DND-41 (cell line): ENCODE measurements at regions not wholly inside any gene's neighbourhood (a gene's known extent, or its start where the extent isn't known, plus 50 kb on each side); places are given as distances from the start of the nearest gene placed in this dataset.
A peak's percentile ranks its signal among the peaks of the same experiment; 100 is the strongest.

ENCODE experiments used
- ATAC-seq: fragments of 200-7000 bp; cut with Tn5 transposase; 3 replicates; pipeline ENCODE4 v1.9.1; 2021; ENCODE audit warnings: low read depth; ENCODE audit not compliant: insufficient read depth
- DNase-seq: peaks from one replicate; pipeline ENCODE4 v3.0.0-alpha.2; 2020
- H2AFZ ChIP-seq: 2 replicates; pipeline ENCODE4 v1.6.0; 2012; ENCODE audit warnings: low read depth, low read length
- H3K27ac ChIP-seq: 2 replicates; pipeline ENCODE4 v1.5.1; 2012; ENCODE audit warnings: low read length, inconsistent platforms
- H3K27me3 ChIP-seq: fragments of 200-600 bp; sonication (generic); 2 replicates; pipeline ENCODE4 v1.6.0; 2012; ENCODE audit warnings: low read length, mild to moderate bottlenecking, inconsistent platforms; ENCODE audit not compliant: insufficient read depth, poor library complexity
- H3K36me3 ChIP-seq: 2 replicates; pipeline ENCODE4 v1.5.1; 2012; ENCODE audit warnings: low read length, inconsistent platforms; ENCODE audit not compliant: insufficient read depth
- H3K4me1 ChIP-seq: 2 replicates; pipeline ENCODE4 v1.5.1; 2012; ENCODE audit warnings: mild to moderate bottlenecking, low read length; ENCODE audit not compliant: insufficient read depth
- H3K4me2 ChIP-seq: 2 replicates; pipeline ENCODE4 v1.6.0; 2012; ENCODE audit warnings: mild to moderate bottlenecking, moderate library complexity, low read length, inconsistent platforms; ENCODE audit not compliant: insufficient read depth
- H3K4me3 ChIP-seq, 2 experiments: fragments of 200-600 bp in 1 of 2; shearing (Covaris generic) in 1 of 2; 2 replicates each; pipeline ENCODE4 v1.5.1; 2012 to 2016; ENCODE audit warnings: inconsistent platforms in 2 of 2, low read length in 2 of 2, mild to moderate bottlenecking in 2 of 2, low read depth in 1 of 2, moderate library complexity in 1 of 2
- H3K79me2 ChIP-seq: 2 replicates; pipeline ENCODE4 v1.6.0; 2012; ENCODE audit warnings: low read length, inconsistent platforms; ENCODE audit not compliant: insufficient read depth
- H3K9ac ChIP-seq: 2 replicates; pipeline ENCODE4 v1.6.0; 2012; ENCODE audit warnings: low read depth, mild to moderate bottlenecking, inconsistent platforms, low read length, moderate library complexity
- H3K9me3 ChIP-seq: 2 replicates; pipeline ENCODE4 v1.5.1; 2012; ENCODE audit warnings: low read length, moderate library complexity, mild to moderate bottlenecking, inconsistent platforms; ENCODE audit not compliant: insufficient read depth, severe bottlenecking
- H4K20me1 ChIP-seq: 2 replicates; pipeline ENCODE4 v1.6.0; 2012; ENCODE audit warnings: low read length; ENCODE audit not compliant: insufficient read depth
- CTCF ChIP-seq: IDR thresholded peaks from 2 replicates; pipeline ENCODE4 v1.5.1; 2012; ENCODE audit warnings: borderline replicate concordance, low read length, moderate library complexity, mild to moderate bottlenecking; ENCODE audit not compliant: poor library complexity, severe bottlenecking; ENCODE audit errors: extremely low read depth
- EZH2 ChIP-seq: IDR thresholded peaks from 3 replicates; pipeline ENCODE4 v1.6.1; 2012; ENCODE audit warnings: borderline replicate concordance, low read depth, mild to moderate bottlenecking, moderate library complexity, low read length, inconsistent platforms; ENCODE audit not compliant: severe bottlenecking

DNA sequence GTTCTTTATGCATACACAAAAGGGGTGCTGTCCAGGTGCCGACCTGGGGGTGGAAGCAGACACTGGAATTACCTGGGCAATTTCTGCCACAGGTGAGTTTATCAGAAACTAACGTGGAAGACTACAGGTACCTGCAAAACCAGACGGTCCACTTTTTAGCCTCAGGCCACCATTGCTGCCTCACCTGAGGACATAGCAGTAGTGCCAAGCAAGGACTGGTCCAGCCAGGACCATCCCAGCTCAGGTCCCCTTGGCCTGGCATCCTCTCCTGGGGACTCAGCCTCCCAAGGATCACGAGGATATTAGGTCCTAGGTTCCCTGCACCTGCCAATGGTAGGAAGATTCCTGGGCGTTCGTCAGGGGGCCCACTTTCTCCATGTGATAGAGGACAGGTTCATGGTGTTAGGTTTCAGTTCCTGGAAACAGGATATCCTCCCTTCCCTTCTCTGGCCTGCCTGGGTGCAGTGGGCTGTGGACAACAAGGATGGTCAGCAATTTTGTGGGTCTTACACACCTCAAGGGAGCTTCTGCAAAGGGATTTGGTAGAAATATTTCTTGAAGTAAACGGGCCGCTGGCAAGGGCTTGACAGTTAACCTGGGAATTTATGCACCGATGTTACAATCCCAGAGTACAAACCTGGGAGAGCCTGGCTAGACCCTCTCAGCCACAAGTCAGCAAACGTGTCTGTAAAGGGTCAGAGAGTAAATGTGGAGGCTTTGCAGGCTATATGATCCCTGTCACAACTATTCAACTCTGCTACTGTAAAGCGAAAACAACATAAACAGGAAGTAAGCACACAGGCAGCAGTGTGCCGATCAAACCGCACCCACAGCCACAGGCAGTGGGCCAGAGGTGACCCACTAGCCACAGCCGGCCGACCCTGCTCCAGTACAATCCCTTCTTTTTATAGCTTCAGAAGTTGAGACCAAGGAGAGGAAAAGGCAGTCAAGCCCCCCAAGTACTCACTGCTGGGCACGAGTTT, 71.4 kb upstream of the RAB4A start:
- no peak for DNase-seq
- Histone ChIP-seq H3K4me3 (no peak overlapping the region), H3K27me3 (peaks cover 3% of the 10 kb centered on the region), H3K79me2 (no peaks in the 10 kb centered on the region), H3K4me1 (no peaks in the 10 kb centered on the region), H2AFZ (no peak overlapping the region), H3K27ac (no peak overlapping the region), H3K9ac (no peak overlapping the region), H4K20me1 (no peaks in the 10 kb centered on the region), H3K4me2 (no peak overlapping the region), H3K9me3 (no peaks in the 10 kb centered on the region), H3K36me3 (no peaks in the 10 kb centered on the region)
- no peak for TF ChIP-seq EZH2
- TF ChIP-seq CTCF = no peak
- no peak for ATAC-seq

DNA sequence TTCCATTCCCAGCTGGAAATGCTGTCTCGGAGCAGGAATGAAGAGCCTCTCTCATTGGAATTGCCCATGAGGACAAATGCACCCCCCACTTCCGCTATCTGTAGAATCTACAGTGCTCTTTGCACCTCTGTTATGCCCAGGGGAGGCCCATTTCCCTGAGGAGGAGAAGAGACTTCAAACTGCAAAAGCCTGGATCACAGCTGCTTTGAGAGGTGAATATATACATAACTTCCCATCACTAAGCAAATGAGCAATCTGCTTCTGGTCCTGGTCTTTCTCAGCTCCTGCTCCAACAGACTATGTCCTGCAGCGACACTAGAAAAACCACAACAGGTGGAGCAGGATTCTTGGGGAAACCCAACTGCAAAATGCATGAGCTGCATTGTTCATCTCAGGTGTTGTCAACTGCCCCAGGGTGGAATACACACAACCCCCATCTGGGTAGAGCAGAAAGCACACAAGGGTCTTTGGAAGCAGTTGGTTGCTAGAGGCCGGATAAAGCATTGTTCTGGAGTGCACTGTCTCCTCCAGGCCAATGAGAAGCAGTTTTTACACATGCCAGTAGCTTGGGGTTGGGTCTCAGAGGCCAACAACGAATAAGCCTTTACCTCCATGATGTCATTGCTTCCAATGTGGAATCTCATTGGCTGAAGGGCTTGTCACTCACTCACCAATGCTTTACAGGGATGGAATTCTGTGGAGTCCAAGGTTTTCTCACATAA, 67.7 kb upstream of the RAB4A start:
- TF ChIP-seq CTCF (no peak), EZH2 (no peak)
- no peaks in the 10 kb centered on the region for H3K4me1 ChIP-seq
- no peak overlapping the region for H3K27ac ChIP-seq
- no peak overlapping the region for H3K4me3 ChIP-seq
- DNase-seq (peak; percentile 23), ATAC-seq (0 out of 3 replicates have a peak, but pooled peaks have one; percentile 44)
- H4K20me1 ChIP-seq = no peaks in the 10 kb centered on the region
- H3K9me3 ChIP-seq = no peaks in the 10 kb centered on the region
- peaks cover 3% of the 10 kb centered on the region for H3K27me3 ChIP-seq
- H3K9ac ChIP-seq = no peak overlapping the region
- no peak overlapping the region for H3K4me2 ChIP-seq
- no peaks in the 10 kb centered on the region for H3K79me2 ChIP-seq
- no peaks in the 10 kb centered on the region for H3K36me3 ChIP-seq
- H2AFZ ChIP-seq = no peak overlapping the region

DNA sequence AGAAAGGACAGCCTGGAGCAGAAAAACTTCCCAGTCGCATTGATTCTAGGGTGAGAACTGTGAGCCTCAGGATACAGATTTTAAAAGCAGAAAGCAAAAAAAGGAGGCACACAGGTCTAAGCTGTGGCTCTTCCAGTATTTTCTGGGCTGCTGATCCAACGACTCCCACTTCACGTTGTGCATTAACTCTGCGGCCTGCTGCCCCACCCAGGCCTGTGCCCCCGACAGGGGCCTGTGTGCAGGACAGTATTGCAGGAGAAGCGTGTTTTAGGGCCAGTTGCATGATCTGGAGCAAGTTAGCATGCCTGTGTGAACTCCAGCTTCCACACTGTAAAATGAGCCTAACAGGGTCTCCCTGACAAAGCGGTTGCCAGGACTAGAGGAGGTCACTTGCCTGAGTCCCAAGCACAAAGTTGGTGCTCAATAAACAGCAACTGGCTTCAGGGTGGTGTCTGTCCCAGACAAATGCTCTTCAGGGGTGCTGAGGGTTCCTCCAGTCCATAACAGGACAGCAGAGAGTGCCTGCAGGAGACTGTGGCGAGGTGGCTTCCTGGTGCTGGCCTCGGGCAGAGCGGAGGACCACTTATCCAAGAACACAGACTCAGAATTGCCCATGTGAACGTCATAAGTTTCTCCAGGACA, 66.8 kb upstream of the RAB4A start:
- Histone ChIP-seq H3K4me2 (no peak overlapping the region), H3K79me2 (no peaks in the 10 kb centered on the region), H4K20me1 (no peaks in the 10 kb centered on the region), H3K4me1 (no peaks in the 10 kb centered on the region), H3K9me3 (no peaks in the 10 kb centered on the region), H2AFZ (no peak overlapping the region), H3K27ac (no peak overlapping the region), H3K4me3 (no peak overlapping the region), H3K9ac (no peak overlapping the region), H3K36me3 (no peaks in the 10 kb centered on the region), H3K27me3 (peaks cover 3% of the 10 kb centered on the region)
- ATAC-seq = no peak
- TF ChIP-seq EZH2 (no peak), CTCF (no peak)
- no peak for DNase-seq
